Neural cell (in vitro differentiated cells): ENCODE measurements at regions not wholly inside any gene's neighbourhood (a gene's known extent, or its start where the extent isn't known, plus 50 kb on each side); places are given as distances from the start of the nearest gene placed in this dataset.

ENCODE experiments used
- CTCF ChIP-seq: fragments of 450-650 bp; IDR thresholded peaks from 2 replicates; pipeline ENCODE4 v1.5.1; 2014; ENCODE audit warnings: antibody characterized with exemption, mild to moderate bottlenecking, moderate library complexity; ENCODE audit not compliant: poor library complexity, severe bottlenecking
- EZH2 ChIP-seq: fragments of 200-600, 300-800 bp; shearing (Covaris generic), sonication (generic); IDR thresholded peaks from 2 replicates; pipeline ENCODE4 v1.6.1; 2014; ENCODE audit warnings: antibody characterized with exemption, low read length, borderline replicate concordance, mild to moderate bottlenecking; ENCODE audit not compliant: insufficient read depth, poor library complexity, severe bottlenecking

GRCh38 chr2:122859260-122859659 lies 1103.8 kb downstream of the TSN start:
- TF ChIP-seq EZH2 = no peak
- no peak for TF ChIP-seq CTCF
